GM19468 (cell line): ENCODE measurements at regions not wholly inside any gene's neighbourhood (a gene's known extent, or its start where the extent isn't known, plus 50 kb on each side); places are given as distances from the start of the nearest gene placed in this dataset.
"Not testable (repeated sequence)": the region's sequence is repeated elsewhere in the genome, so short reads cannot be mapped to it uniquely, and the experiment has no call there.

Experiments
- ATAC-seq: cut with Tn5 transposase; IDR thresholded peaks from one replicate; pipeline ENCODE4 v1.9.1; 2021; ENCODE audit warnings: mild to moderate bottlenecking, moderate library complexity, moderate number of reproducible peaks; ENCODE audit not compliant: unreplicated experiment; ENCODE audit errors: extremely low read depth

DNA sequence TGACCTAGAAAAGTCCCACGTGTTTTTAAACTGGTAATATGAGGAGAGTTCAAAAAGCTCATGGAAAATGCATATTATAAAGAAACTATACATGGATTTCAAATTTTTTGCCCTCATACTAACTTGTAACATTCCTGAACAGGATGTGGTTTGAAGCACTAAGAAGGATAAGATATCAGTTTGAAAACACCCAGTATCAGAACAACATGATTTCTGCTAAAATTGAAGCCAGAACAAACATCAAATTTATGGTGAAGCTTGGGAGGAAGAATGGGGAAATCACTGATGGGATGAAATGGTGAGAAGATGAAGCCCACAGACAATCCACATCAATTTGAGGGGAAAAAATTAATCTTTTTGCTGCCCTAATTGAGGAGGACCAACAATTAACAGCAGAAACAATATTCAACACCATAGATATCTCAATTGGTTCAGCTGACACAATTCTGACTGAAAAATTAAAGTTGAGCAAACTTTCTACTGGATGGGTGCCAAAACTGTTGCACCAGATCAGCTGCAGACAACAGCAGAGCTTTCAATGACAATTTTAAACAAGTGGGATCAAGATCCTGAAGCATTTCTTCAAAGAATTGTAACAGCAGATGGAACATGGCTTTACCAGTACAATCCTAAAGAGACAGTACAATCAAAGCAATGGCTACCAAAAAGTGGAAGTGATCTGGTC lies 113.2 kb upstream of the SNX2 start:
- ATAC-seq: no peak

DNA sequence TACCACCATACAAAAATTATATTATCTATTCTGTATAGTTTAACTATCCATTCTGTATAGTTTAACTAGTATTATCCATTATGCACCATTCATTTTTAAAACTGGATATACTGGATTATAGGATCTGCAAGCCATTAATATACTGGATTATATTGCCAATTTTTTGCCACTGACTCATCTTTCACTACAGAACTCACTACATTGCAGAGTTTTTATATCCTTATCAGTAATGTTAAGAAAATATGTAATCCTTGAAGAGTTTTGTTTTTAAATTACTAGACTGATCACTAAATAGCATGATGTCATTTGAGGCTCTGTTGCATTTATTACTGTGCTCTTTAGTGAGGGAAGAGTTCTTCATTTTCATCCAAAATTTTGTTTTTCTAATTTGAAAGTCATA lies 109.8 kb upstream of the SNX2 start:
- ATAC-seq: no peak

GRCh38 chr5:122668552-122668951 lies 106.3 kb upstream of the SNX2 start:
- peak; percentile 37 for ATAC-seq

DNA sequence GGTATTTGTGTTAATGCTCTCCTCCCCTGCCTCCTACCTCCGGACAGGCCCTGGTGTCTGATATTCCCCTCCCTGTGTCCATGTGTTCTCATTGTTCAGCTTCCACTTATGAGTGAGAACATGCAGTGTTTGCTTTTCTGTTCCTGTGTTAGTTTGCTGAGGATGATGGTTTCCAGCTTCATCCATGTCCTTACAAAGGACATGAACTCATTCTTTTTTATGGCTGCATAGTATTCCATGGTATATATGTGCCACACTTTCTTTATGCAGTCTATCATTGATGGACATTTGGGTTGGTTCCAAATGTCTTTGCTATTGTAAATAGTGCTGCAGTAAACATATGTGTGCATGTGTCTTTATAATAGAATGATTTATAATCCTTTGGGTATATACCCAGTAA lies 105.2 kb upstream of the SNX2 start:
- ATAC-seq: not testable (repeated sequence)

GRCh38 chr5:122673343-122673742 lies 101.5 kb upstream of the SNX2 start:
- ATAC-seq: no peak

DNA sequence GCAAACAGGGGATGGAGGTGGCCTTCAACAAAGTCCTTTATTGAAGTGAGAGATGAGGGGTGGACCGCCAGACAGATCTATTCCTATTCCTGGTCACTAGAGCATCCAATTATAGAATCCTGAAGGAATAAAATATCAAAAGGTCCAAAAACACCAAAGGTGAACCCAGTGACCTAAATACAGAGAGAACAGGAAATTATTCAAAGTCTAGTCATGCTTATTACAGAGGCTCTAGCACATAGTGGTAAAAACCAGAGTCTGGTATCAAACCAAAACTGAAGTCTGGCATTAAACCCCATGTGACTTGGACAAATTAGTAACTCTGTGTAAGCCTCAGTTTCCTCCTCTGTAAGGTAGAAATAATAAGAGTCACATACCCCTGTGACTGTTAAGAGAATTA lies 100.5 kb upstream of the SNX2 start:
- no peak for ATAC-seq

- ATAC-seq: no peak
Measured at GRCh38 chr5:122680623-122681350, 94.1 kb upstream of the SNX2 start.

GRCh38 chr5:122683631-122684030 lies 91.2 kb upstream of the SNX2 start:
- no peak for ATAC-seq

GRCh38 chr5:122690266-122690665 lies 84.6 kb upstream of the SNX2 start:
- no peak for ATAC-seq

GRCh38 chr5:122691931-122692330 lies 82.9 kb upstream of the SNX2 start:
- no peak for ATAC-seq

DNA sequence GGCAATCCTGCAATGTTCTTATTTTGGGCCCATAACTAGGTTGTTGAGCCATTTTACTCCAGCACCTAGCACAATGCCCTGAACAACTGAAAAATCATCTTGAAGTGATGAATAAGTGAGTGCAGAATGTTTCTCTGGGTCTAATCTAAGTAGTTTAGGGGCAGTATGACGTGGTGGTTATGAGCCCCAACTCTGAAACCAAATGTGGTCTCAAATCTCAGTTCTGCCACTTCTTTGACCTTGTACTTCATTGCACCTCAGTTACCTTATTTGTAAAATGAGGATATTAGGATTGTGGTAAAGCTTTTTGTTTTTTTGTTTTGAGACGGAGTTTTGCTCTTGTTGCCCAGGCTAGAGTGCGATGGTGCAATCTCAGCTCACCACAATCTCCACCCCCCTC lies 80.9 kb upstream of the SNX2 start:
- ATAC-seq: no peak

DNA sequence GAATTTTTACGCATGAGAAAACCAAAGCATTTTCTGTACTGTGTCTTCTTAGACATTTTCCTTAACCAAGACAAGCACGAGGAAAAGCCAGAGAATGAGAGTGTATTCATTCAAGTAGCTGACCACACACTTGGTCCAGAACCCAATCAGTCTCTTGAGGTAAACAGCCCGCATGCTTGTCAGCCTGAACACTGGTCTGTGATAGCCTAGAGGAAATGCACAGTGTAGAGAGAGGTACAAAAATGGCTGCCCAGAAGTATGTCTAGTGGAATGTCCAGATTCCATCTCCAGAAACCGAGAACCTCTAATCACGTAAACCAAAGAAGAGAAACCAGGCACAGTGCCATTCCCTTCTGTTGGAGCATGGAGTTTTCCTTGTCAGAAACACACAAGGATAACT lies 80.0 kb upstream of the SNX2 start:
- ATAC-seq: no peak

DNA sequence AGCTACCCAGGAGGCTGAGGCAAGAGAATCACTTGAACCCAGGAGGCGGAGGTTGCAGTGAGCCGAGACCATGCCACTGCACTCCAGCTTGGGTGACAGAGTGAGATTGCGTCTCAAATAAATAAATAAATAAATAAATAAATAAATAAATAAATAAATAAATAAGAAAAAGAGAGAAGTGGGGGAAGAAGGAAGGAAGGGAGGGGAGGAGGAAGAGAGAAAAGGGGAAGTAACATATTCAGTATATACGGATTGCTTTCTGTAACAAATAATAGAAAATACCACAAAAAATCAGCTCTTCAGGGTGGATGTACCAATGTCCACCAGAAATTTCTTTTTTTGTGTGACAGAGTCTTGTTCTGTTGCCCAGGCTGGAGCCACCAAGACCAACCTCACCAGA lies 78.1 kb upstream of the SNX2 start:
- not testable (repeated sequence) for ATAC-seq

DNA sequence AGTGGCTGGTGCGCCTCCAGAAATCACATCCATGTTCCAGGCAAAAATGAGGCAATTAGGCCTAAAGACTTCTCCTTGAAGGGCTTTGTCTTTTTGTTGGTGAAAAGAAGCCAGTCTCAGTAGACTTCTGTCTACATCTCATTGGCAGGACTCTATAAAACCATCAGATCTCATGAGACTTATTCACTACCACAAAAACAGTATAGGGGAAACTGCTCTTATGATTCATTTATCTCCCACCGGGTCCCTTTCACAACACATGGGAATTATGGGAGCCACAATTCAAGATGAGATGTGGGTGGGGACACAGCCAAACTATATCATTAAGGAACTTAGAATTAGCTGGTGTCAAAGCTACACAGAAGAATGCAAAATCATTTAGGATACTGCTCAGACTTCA lies 77.7 kb upstream of the SNX2 start:
- no peak for ATAC-seq

- no peak for ATAC-seq
Measured at GRCh38 chr5:122699201-122699600, 75.7 kb upstream of the SNX2 start.

GRCh38 chr5:122701640-122702523 lies 73.0 kb upstream of the SNX2 start:
- ATAC-seq: peak; percentile 93

DNA sequence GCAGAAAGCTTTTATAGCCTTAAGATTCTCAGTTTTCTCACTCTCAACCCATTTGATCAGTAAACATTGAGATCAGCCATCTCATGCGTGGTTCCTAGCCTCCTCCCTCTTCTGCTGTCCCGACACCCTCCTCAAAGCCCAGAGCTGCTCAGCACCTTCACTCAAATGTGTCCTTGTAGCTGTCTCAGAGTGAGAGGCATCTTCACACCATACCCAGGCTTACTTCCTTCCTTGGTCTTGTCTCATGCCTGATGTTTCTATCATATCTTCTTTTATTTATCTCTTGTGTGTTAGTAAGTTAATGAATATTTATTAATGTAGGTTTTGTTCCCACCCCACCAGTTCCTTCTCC lies 72.4 kb upstream of the SNX2 start:
- peak; percentile 17 for ATAC-seq

DNA sequence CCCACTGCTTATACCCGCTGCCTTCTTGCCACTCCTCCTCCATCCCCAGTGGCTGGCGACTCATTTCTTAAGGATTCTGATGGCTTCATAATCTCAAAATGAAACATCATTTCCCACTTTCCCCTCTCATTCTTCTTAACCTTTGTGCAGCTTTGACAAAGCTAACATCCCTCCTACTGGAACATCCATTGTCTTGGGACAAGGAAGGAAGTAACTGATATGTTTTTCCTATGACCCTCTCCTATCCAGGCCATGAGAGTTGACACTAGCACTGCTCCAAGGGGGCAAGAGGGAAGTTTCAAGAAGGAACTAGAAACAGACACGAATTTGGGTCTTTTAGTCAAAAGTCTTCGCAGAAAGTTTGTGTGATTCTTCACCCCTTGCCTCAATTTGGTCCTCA lies 71.7 kb upstream of the SNX2 start:
- no peak for ATAC-seq

DNA sequence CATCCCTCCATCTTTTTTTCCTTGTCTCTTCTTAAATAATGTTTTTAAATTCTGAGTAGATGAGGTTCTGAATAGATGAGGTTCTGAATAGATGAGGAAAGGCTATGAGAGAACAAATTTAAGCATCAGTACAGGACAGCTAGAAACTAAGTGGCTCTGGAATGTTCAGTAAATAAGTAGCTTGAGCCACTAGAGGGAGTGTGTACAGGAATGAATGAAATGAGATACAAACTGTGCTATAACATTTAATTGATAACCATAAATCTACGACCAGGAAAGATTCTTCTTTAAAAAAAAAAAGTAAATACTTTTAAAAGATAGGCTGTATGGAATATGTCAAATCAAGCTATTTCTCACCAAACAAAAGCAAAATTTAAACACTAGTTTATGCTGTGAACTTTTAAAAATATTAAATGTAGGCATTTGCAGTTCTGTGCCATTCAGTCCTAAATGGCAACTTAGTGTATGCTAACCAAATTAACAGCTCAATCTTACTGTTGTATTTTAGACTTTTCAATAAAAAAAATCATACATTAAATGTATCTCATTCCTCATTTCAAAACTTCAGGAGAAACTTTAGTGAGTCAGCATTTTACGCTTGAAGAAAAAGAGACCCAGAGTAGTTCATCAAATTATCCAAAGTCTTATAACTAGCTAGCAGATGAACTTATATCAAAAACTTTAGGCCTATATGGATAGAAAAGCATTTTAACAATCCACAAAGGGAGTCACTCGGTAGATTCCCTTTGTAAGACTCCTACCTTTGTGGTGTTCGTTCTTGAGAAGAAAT lies 70.4 kb upstream of the SNX2 start:
- no peak for ATAC-seq

- ATAC-seq: no peak
Measured at GRCh38 chr5:122705851-122706250, 69.0 kb upstream of the SNX2 start.
